C1 segment of cervical spinal cord (tissue), 14 donors: ENCODE measurements at regions not wholly inside any gene's neighbourhood (a gene's known extent, or its start where the extent isn't known, plus 50 kb on each side); places are given as distances from the start of the nearest gene placed in this dataset.
"Not testable (repeated sequence)": the region's sequence is repeated elsewhere in the genome, so short reads cannot be mapped to it uniquely, and the experiment has no call there.

ENCODE experiments used
- DNase-seq, 14 donors: peaks; one replicate each; lab custom pipeline; 2025; lab: John Stamatoyannopoulos, UW

DNA sequence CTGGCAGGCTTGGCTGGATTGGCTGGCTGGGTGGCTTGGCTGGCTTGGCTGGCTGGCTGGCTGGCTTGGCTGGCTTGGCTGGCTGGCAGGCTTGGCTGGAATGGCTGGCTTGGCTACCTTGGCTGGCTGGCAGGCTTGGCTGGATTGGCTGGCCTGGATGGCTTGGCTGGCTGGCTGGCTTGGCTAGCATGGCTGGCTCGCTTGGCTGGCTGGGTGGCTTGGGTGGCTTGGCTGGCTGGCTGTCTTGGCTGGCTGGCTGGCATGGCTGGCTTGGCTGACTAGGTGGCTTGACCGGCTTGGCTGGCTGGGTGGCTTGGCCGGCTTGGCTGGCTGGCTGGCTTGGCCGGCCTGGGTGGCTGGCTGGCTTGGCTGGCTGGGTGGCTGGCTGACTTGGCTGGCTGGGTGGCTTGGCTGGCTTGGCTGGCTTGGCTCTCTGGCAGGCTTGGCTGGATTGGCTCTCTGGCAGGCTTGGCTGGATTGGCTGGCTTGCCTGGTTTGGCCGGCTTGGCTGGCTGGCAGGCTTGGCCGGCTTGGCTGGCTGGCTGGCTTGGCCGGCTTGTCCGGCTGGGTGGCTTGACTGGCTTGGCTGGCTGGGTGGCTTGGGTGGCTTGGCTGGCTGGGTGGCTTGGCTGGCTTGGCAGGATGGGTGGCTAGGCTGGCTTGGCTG is 440.9 kb downstream of the GOLGA6L6 start:
- not testable (repeated sequence) for DNase-seq

DNA sequence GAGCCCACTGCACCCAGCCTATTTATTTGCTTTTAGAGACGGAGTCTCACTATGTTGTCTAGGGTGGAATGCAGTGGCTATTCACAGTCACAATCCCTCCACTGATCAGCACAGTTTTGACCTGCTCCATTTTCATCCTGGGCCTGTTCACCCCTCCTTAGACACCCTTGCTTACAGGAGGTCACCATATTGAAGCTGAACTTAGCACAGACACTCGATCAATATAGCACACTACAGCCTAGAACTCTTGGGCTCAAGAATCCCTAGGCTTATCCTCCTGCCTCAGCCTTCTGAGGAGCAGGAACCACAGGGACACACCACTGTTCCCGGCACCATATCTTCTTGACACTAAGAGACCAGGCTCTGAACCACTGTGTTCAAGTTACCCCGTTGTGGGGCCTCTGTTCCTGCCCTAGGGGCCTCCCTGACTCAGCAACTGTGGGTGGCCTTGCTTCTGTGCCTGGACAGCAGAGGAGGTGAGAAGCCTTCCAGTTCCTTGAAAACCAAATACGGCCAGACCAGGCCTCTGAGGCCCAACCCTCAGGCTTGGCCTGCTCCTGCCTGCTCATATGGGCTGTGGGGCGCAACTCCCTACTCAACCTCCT is 445.8 kb downstream of the GOLGA6L6 start:
- not testable (repeated sequence) for DNase-seq

DNA sequence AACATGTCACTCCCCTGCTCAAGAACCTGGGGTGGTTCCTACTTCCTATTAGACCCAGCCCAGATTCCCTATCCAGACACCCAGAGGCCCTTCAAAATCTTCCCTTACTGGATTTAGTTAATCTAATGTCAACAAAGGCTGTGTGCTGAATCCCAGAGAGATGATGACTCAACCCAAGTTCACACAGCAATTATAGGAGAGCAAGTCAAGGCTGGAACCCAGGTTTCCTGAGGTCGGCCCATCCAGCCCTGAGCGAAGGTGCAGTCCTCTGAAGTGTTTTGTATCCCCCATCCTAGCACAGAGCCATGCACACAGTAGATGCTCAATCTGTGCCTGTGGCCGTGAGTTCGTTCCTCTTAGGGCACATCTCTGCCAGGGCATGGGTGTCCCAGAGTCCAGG is 452.1 kb downstream of the GOLGA6L6 start:
- DNase-seq: not testable (repeated sequence)

DNA sequence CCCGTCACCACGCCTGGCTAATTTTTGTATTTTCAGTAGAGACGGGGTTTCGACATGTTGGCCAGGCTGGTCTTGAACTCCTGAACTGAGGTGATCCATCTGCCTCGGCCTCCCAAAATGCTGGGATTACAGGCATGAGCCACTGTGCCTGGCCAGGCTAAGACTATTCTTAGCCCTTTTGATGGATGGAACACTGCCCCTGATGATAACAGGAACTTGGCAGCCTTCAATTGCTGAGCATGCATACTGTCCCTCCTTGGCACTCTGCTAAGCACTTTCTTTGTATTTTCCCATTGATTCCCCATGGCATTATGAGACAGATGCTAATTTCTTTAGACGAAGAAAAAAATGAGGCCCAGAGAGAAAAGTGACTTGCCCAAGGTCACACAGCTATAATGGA is 457.6 kb downstream of the GOLGA6L6 start:
- not testable (repeated sequence) for DNase-seq

DNA sequence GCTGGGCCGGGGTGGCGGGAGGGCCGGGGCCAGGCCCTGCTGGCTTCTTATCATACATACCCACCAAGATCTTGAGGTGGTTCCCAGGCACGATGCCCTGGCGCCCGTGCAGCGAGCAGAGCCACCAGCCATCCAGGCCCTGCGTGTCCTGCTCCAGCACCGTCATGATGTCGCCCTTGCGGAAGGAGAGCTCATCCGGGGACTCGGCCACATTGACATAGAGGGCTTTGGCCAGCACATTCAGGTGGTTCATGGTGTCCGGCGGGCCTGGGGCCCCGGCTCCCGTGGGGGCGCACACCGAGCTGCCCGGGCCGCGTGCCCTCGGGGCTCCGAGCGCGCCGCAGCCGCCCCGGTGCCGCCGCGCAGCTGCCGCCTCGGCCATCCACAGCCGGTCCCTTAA is 467.5 kb downstream of the GOLGA6L6 start:
- DNase-seq: not testable (repeated sequence)

DNA sequence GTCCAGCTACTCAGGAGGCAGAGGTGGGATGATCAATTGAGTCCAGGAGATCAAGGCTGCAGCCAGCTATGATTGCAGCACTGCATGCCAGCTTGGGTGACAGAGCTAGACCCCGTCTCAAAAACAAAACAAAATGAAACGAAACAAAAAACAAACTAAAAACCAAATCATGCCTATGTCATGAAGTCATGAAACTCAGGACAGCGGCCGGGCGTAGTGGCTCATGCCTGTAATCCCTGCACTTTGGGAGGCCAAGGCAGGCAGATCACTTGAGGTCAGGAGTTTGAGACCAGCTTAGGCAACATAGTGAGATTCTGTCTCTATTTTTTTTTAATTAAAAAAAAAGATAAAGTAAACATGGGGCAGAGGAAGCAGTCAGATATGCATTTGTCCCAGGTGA is 472.6 kb downstream of the GOLGA6L6 start:
- not testable (repeated sequence) for DNase-seq

DNA sequence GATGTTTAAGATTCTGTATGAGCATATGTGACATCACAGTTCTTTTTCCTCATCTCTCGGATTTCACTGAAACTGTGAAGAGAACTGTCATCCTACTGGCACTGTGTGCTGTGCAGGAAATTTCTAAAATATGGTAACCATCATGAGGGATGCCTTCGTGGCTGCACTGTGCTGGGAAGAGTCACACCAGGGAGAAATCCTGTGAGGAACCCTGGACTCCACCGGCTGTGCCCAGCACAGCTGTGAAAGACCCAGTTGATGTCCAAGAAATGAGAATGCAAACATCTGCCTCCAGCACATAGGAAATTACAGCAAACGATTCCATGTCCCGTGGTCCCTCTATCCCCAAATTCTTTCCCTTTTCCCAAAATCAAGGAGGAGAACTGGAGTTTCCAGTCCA is 475.4 kb downstream of the GOLGA6L6 start:
- DNase-seq: not testable (repeated sequence)

DNA sequence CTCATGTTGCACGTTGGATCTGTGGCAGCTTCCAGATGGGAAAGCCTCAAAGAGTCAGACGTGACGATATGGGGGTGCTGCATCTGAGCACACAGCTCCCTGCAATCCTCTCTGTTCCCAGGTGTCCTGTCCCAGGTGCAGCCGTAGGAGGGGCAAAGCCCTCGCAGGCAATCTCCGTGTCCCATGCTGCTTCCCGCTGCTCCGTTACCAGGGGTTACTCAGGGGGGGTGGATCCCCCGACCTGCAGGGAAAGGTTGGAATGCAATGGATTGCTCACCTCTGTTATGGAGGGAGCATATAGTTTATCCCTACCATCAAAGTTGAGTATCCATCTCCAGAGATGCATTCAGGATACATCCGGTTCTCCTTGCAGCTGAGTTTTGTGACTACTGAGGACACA is 476.1 kb downstream of the GOLGA6L6 start:
- not testable (repeated sequence) for DNase-seq

DNA sequence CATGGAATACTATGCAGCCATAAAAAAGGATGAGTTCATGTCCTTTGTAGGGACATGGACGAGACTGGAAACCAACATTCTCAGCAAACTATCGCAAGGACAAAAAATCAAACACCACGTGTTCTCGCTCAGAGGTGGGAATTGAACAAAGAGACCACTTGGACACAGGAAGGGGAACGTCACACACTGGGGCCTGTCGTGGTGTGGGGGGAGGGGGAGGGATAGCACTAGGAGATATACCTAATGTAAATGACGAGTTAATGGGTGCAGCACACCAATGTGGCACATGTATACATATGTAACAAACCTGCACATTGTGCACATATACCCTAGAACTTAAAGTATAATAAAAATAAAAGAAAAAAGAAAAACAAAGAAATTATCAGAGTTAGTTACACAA is 478.4 kb downstream of the GOLGA6L6 start:
- DNase-seq: not testable (repeated sequence)

DNA sequence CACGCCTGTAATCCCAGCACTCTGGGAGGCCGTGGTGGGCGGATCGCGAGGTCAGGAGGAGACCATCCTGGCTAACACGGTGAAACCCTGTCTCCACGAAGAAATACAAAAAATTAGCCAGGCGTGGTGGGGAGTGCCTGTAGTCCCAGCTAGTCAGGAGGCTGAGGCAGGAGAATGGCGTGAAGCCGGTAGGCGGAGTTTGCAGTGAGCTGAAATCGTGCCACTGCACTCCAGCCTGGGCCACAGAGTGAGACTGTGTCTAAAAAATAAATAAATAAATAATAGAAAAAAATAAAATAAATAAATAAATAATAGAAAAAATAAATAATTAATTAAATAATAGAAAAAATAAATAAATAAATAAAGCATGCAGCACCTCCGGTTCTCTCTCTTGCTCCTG is 480.8 kb downstream of the GOLGA6L6 start:
- not testable (repeated sequence) for DNase-seq

DNA sequence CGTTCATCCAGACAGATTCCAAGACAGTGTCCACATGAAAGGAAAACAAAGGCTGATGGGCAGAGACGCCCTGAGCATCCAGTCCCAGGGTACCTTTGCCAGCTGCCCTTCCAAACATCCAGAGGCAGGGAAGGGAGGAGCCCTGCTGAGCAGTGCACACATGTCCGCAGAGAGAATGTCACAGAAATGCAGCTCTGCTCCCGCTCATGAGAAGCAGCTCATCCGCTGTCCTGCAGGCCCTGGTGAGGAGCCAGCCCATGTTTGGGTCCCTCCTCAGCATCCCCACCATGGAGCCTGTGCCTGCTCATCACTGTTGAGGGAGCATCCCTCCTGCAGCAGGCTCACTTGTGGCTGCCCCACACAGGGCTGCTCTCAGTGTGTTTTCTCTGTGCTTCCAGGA is 484.7 kb downstream of the GOLGA6L6 start:
- DNase-seq: not testable (repeated sequence)

DNA sequence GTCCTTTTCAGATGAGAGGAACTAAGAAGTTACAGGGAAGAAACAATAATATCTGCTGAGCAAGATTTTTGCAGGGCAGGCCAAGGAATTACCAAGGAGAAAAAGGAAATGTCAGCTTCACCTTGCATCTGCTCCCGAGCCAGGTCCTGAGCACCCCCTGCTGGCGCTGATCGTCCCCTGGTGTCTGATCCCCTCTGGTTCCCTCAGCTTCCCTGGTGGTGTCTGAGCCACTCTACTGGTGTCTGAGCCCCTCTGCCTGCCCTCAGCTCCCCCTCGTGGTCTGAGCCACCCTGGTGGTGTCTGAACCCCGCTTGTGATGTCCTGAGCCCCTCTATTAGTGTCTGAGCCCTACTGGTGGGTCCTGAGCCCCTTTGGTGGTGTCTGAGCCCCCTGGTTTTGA is 485.7 kb downstream of the GOLGA6L6 start:
- not testable (repeated sequence) for DNase-seq

DNA sequence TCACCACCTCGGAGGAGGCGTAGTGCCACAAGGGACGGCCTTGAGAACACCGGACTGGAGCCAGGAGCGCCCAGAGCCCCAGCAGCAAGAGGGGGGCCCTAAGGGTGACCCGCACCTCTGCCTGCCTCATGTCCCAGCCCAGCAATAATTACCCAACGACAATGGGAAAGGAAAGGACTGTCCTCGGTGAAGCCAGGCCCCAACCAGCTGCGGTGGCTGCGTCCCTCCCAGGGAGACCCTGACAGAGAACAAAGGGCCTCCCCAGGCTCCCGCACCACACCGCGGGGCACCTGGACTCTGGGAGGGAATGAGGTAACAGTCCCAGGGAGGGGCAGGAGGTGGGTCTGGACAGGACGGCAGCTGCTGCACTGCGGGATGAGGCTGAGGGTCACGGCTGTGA is 493.4 kb downstream of the GOLGA6L6 start:
- DNase-seq: not testable (repeated sequence)

DNA sequence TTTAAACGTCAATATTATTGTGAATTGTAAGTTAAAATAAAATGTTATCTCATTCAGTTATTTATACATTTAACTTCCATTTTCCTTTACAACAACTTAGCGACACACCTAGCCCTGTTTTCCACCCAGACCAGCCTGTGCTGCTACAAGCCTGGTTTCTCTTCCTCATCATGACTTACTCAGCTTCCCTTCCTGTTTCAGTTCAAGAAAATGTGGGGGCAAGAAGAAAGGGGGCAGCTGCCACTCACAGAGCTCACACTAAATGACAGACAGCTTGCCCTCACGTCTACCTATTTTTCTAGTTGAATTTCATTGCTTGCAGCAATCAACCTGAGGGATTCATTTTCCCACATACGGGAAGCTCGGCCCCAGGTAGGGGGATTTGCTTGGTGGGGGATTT is 496.4 kb downstream of the GOLGA6L6 start:
- DNase-seq: not testable (repeated sequence)

DNA sequence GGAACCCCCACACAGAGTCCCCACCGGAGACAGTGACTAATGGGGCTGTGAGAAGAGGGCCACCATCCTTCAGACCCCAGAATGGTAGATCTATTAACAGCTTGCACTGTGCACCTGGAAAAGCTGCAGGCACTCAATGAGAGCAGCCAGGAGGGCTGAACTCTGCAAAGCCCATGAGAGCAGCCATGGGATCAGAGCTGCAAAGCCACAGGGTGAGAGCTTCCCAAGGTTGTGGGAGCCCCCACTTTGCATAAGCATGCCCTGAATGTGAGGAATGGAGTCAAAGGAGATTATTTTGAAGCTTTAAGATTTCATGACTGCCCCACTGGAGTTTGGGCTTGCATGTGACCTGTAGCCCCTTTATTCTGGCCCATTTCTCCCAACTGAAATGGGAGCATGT is 500.9 kb downstream of the GOLGA6L6 start:
- not testable (repeated sequence) for DNase-seq

DNA sequence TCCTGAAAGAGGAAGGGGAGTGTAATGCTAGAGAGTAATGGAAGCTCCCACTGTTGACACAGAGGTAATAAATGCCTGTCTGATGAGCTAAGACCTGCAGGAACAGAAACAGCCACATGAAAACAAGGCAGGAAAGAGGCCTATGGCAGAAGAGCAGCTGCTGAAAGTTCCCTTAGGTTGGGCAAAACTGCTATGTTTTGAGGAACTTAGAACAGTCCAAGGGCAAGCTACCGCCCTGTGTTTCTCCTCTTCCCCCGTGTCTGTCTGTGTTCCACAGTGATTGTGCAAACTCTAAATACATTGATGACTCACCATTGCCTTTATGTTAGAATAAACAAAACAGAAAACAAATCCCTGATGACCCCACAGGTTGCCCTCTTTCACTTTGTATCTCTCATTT is 516.6 kb downstream of the GOLGA6L6 start:
- not testable (repeated sequence) for DNase-seq

DNA sequence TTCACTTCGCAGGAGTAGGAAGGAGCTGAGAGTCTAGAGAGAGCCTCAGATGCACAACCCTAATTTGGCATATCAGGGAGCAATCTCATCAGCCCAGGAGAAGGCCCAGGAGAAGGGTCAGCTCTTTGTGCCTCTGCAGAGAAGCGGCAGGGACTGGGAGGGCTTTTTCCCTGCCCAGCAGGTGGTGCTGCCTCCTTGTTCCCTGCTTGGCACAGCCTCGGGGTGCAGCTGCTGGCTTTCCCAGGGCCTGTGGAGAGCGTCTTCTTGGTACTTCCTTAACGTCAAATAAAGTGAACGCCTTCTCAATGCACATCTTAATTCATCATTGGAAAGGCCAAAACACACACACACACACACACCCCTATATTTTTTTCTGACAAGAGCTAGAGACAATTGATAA is 519.3 kb downstream of the GOLGA6L6 start:
- not testable (repeated sequence) for DNase-seq

DNA sequence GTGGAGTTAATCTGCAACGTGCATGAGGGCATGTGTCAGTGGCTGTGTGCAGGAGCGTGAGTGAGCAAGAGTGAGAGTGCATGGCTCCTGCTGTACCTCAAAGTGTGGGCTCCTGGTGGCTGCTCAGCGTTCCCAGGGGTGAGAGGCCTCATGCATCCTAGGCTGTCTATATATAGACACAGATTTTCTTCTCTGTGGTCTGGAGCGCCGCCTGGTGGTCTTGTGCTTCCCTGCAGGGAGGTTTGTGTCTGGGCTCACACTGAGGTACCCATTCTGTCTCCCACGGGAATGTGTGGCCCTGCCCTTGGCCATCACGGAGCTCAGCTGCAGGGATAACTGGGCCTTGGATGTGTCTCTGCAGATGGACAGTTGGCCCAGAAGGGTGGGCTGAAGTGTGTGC is 520.2 kb downstream of the GOLGA6L6 start:
- not testable (repeated sequence) for DNase-seq

DNA sequence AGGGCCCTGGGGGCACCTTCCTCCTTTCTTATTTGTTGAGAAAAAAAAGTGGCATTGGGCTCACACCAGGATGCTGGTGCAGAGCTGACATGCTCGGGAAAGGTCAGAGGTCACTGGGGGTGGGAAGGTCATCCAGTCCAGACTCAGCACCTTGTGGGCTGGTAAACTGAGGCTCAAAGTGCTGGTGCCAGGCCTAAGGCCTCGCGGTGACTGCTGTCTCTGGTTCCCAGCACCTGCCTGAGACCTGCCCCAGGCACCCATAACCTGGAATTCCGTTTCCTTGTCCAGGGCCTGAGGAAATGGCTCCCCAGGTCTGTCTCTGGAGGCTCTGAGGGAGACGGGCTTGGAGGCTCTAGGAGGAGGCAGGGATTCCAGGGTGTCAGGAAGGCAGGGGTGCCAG is 521.0 kb downstream of the GOLGA6L6 start:
- not testable (repeated sequence) for DNase-seq

DNA sequence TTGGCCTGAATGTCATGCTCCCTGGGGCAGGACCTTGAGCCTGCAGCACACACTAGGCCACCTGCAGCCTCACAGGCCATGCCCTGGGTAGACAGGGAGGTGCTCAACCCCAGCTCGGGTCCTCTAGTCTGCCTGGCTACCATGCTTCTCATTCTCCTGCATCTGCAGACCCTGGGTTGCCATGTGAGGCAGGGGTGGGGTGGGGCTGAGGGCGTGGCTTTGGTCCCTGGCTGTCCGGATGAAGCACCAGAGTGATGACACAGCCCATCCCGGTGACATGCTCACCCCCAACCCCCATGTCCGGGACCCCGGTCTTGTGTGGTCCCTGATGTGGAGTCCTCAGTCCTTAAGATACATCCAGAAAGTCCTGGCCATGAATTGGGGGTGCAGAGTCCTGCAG is 521.8 kb downstream of the GOLGA6L6 start:
- not testable (repeated sequence) for DNase-seq

DNA sequence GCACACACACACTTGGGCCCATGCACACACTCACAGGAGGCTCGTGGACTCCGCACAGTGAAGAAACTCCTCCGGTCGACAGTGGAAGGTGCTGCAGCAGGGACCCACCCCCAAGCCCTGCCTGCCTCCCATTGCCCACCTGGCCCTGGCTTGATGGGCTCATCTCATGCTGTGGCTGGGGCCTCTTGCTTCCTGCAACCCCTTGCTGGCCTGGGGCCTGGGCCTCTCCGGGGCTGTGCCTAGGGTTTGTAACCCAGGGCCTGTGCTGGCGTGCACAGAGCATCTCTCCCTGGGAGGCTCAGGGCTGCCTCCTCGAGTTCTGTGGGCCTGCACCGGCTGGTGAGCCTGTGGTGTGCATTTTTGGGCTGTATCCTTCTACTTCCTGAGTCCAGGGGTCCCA is 524.0 kb downstream of the GOLGA6L6 start:
- not testable (repeated sequence) for DNase-seq

DNA sequence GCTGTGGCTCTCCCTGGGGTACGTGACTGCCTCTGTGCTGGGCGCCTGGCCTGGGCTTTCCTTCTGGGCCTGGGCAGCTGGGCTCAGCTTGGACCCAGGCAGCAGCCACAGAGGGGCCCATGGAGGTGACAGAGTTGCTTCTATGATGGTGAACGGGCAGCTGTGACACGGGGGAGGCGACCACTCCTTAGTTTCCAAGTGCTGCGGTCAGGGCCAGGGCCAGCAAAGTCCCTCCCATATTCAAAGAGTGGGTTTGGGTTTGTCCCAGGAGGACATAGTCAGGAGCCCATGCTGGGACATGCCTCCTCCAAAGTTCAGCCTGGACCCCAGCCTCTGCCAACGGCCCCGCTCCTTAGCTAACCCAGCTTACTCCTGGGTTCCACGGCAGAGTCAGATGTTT is 524.7 kb downstream of the GOLGA6L6 start:
- DNase-seq: not testable (repeated sequence)

DNA sequence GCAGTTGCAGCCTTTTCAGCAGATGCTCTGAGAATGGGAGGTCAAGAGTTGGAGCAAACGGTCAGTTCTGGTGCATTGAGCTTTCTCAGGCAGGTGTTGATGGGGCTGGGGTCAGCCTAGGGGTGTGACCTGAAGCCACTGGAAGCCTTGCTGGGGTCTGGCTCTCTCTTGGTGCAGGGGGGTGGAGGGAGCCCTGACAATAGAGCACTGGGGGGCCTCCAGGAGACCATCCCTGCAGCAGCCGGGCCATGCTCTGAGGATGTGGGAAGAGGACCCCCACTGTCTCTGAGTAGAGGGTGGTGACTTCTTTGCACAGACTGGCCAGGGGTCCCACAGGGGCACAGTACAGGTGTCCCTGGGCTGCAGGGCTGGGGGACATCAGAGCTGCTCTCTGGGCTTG is 528.8 kb downstream of the GOLGA6L6 start:
- not testable (repeated sequence) for DNase-seq
